Spleen (tissue), 7 donors: ENCODE measurements at regions not wholly inside any gene's neighbourhood (a gene's known extent, or its start where the extent isn't known, plus 50 kb on each side); places are given as distances from the start of the nearest gene placed in this dataset.

Experiments
- CTCF ChIP-seq, 11 experiments: fragments of 200-600 bp in 7 of 11; fragments of 450-650 bp in 4 of 11; sonication (generic) in 4 of 11; IDR thresholded peaks in 8 of 11; conservative IDR thresholded peaks in 3 of 11; 1 replicate in 7 of 11; 2 replicates in 4 of 11; pipeline versions ENCODE4 v1.4.0 to v1.8.0; 2016 to 2021; ENCODE audit warnings: antibody characterized with exemption in 11 of 11, inconsistent platforms in 4 of 11, mild to moderate bottlenecking in 1 of 11
- POLR2A ChIP-seq, 3 donors: fragments of 450-650 bp; IDR thresholded peaks; one replicate each; pipeline ENCODE4 v1.5.1; 2017; ENCODE audit warnings: antibody characterized with exemption in 3 of 3, mild to moderate bottlenecking in 1 of 3
- POLR2AphosphoS5 ChIP-seq, 3 donors: sonication (generic); formaldehyde crosslinking; IDR thresholded peaks; one replicate each; pipeline ENCODE4 v1.5.1; 2017; ENCODE audit warnings: antibody characterized with exemption in 3 of 3
- donor health status: DM: no; HTN: no; CAD: no; lungs with moderate emphysema.
- donor health status: DM: no; HTN: no; CAD: no.
- donor health status: DM: no; HTN: no; CAD: no.

GRCh38 chr13:62524498-62524897 is 1108.8 kb upstream of the PCDH20 start:
- TF ChIP-seq CTCF (IDR thresholded peaks at IDR 0.05 in 8 of 11, conservative IDR thresholded peaks at IDR 0.05 in 3 of 11), result no peak
- no peak for TF ChIP-seq POLR2AphosphoS5 (IDR thresholded peaks at IDR 0.05)
- TF ChIP-seq POLR2A (IDR thresholded peaks at IDR 0.05), result no peak
